Ishikawa (cell line): ENCODE measurements at regions not wholly inside any gene's neighbourhood (a gene's known extent, or its start where the extent isn't known, plus 50 kb on each side); places are given as distances from the start of the nearest gene placed in this dataset.

Experiments
- CEBPB ChIP-seq: IDR thresholded peaks from 2 replicates; pipeline ENCODE4 v1.6.1; 2012
- CREB1 ChIP-seq: IDR thresholded peaks from 2 replicates; pipeline ENCODE4 v1.6.1; 2012; ENCODE audit warnings: low read depth
- EGR1 ChIP-seq: IDR thresholded peaks from 2 replicates; pipeline ENCODE4 v1.6.1; 2012
- EP300 ChIP-seq: IDR thresholded peaks from 2 replicates; pipeline ENCODE4 v1.6.1; 2012; ENCODE audit warnings: borderline replicate concordance
- FOXM1 ChIP-seq: IDR thresholded peaks from 2 replicates; pipeline ENCODE4 v1.6.1; 2012; ENCODE audit warnings: low read depth, borderline replicate concordance
- NFIC ChIP-seq: IDR thresholded peaks from 2 replicates; pipeline ENCODE4 v1.6.1; 2012
- RAD21 ChIP-seq: IDR thresholded peaks from 2 replicates; pipeline ENCODE4 v1.6.1; 2012; ENCODE audit warnings: low read depth
- TAF1 ChIP-seq: IDR thresholded peaks from 2 replicates; pipeline ENCODE4 v1.6.1; 2012; ENCODE audit warnings: low read depth, mild to moderate bottlenecking
- TCF12 ChIP-seq: IDR thresholded peaks from 2 replicates; pipeline ENCODE4 v1.6.1; 2012; ENCODE audit warnings: low read depth
- TEAD4 ChIP-seq: IDR thresholded peaks from 2 replicates; pipeline ENCODE4 v1.6.1; 2012
- YY1 ChIP-seq: IDR thresholded peaks from 2 replicates; pipeline ENCODE4 v1.6.1; 2012; ENCODE audit warnings: low read depth
- ZBTB7A ChIP-seq: IDR thresholded peaks from 2 replicates; pipeline ENCODE4 v1.6.1; 2012; ENCODE audit warnings: low read depth
- TF ChIP-seq, protein P1 (sequence below): IDR thresholded peaks from 2 replicates; pipeline ENCODE4 v1.6.1; 2012
- TF ChIP-seq, protein P2 (sequence below): IDR thresholded peaks from 2 replicates; pipeline ENCODE4 v1.6.1; 2012
- TF ChIP-seq, protein P3 (sequence below): IDR thresholded peaks from 2 replicates; pipeline ENCODE4 v1.6.1; 2012; ENCODE audit warnings: low read depth, mild to moderate bottlenecking

GRCh38 chr10:58027426-58027825 lies 240.3 kb downstream of the IPMK start:
- TF ChIP-seq EGR1 (no peak), TCF12 (no peak), ZBTB7A (no peak), EP300 (no peak), TEAD4 (no peak)

DNA sequence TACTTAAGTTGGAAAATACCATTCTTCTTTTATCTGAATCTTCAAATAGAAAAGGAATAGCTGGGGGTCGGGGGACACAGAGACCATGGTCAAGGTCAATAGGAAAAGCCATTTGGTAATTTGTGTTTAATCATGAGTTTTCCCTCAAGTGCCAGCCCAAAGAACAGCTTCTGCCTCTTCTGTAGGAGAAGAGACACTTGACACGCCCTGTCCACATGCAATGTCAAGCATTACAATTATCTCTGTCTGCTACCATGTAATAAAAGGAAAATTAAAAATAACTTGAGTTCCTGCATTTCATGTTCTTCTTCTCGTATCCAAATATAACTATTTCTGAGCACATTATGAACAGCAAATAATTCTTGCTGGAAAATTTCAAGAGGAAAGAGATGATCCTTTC lies 241.7 kb downstream of the IPMK start:
- no peak for TF ChIP-seq NFIC
- TF ChIP-seq, protein P1, sequence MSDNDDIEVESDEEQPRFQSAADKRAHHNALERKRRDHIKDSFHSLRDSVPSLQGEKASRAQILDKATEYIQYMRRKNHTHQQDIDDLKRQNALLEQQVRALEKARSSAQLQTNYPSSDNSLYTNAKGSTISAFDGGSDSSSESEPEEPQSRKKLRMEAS = no peak
- TF ChIP-seq, protein P2, sequence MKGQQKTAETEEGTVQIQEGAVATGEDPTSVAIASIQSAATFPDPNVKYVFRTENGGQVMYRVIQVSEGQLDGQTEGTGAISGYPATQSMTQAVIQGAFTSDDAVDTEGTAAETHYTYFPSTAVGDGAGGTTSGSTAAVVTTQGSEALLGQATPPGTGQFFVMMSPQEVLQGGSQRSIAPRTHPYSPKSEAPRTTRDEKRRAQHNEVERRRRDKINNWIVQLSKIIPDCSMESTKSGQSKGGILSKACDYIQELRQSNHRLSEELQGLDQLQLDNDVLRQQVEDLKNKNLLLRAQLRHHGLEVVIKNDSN = no peak
- no peak for TF ChIP-seq EGR1
- TF ChIP-seq TEAD4 = no peak
- no peak for TF ChIP-seq RAD21
- no peak for TF ChIP-seq FOXM1
- no peak for TF ChIP-seq CEBPB
- no peak for TF ChIP-seq YY1
- TF ChIP-seq TCF12 = no peak
- TF ChIP-seq EP300 = no peak

DNA sequence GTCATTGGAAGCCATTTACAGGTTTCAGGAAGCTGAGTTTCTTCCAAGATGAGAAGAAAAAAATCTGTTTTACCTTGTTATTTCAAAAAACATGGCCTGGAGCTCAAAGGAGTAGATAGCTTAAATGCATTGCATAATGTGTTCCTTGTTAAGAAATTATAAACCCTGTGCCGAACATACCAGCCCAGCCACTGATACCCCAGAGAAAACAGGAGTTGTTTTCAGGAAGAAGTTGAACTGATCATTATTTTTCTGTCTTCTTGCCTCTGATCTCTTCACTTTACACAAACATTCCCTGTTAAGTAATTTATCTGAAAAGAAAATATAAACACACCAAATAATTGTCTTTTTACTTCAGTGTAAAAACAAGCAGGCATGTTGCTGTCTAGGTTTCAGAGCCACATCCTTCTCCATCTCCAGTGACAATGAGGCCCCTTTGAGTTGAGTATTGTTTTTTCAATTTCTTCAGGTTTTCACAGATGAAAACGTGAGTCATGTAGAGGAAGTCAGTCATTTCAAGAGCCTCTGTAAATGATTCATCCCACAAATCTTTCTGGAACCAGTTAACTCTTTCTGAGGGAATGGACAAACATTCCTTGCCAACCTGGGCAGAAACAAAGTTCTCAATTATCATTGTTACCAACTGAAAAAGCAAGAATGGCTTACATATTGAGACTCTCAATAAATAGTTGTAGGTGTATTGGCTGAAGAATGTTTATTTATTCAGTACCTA lies 244.2 kb downstream of the IPMK start:
- TF ChIP-seq RAD21 = no peak
- TF ChIP-seq, protein P3, sequence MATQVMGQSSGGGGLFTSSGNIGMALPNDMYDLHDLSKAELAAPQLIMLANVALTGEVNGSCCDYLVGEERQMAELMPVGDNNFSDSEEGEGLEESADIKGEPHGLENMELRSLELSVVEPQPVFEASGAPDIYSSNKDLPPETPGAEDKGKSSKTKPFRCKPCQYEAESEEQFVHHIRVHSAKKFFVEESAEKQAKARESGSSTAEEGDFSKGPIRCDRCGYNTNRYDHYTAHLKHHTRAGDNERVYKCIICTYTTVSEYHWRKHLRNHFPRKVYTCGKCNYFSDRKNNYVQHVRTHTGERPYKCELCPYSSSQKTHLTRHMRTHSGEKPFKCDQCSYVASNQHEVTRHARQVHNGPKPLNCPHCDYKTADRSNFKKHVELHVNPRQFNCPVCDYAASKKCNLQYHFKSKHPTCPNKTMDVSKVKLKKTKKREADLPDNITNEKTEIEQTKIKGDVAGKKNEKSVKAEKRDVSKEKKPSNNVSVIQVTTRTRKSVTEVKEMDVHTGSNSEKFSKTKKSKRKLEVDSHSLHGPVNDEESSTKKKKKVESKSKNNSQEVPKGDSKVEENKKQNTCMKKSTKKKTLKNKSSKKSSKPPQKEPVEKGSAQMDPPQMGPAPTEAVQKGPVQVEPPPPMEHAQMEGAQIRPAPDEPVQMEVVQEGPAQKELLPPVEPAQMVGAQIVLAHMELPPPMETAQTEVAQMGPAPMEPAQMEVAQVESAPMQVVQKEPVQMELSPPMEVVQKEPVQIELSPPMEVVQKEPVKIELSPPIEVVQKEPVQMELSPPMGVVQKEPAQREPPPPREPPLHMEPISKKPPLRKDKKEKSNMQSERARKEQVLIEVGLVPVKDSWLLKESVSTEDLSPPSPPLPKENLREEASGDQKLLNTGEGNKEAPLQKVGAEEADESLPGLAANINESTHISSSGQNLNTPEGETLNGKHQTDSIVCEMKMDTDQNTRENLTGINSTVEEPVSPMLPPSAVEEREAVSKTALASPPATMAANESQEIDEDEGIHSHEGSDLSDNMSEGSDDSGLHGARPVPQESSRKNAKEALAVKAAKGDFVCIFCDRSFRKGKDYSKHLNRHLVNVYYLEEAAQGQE = no peak
- TF ChIP-seq, protein P2 = no peak
- TF ChIP-seq TCF12 = no peak
- TF ChIP-seq TAF1 = no peak
- no peak for TF ChIP-seq CREB1
- TF ChIP-seq NFIC = no peak
- TF ChIP-seq, protein P1 = no peak
- TF ChIP-seq FOXM1 = no peak
- no peak for TF ChIP-seq TEAD4
- no peak for TF ChIP-seq CEBPB
- no peak for TF ChIP-seq YY1
- no peak for TF ChIP-seq EGR1
- no peak for TF ChIP-seq EP300
- TF ChIP-seq ZBTB7A = no peak

DNA sequence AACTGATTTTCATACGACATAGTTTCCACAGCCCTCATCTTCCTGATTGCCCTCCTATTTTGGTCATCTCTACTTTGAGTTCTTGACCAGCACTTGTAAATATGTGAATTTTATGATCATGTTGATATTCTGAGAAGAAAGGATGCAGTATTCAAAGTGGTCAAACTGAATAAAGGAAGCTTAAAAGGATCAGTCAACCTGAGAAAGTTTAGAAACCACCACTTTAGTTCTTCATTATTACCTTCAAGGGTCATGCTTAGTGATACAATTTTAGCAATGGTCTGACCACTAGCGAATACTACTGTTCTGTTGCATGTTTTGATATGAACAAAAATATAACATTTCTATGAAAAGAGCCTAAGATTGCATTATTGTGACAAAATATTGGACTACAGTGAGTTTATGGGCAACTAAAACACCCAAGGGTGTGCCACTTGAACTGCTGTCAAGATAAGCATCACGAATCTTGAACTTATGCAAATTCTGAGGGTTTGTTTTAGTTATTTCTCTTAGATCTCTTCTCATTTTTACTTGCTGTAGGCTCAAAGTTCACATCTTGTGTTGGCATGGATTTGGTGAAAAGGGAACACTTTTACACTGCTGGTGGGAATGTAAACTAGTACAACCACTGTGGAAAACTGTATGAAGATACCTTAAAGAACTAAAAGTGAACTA lies 247.7 kb downstream of the IPMK start:
- TF ChIP-seq TCF12 (no peak), CREB1 (no peak), FOXM1 (no peak), EP300 (no peak)
- TF ChIP-seq, protein P1 = no peak

DNA sequence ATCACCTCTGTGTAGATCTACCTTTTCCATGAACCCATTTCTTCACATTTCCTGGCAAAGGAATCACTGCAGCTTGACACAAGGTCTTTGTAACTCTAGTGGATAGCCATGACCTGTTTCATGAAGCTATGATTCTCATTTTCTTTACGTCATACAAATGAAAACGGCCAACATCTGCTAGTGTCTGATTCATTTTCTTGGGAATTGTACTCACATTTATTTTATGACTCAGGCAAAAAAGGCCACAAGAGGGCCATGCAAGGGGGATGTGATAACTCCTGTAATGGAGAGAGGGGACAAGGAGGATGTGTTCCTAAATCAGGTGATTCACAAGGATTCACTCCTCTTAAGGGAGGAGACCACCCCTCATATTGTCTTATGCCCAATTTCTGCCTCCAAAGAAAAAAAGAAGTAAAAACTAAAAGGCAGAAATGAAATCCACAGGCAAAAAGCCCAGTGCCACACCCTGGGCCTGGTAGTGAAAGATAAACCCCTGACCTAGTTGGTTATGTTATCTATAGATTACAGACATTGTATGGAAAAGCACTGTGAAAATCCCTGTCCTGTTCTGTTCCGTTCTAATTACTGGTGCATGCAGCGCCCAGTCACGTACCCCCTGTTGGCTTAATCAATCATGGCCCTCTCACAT lies 249.9 kb downstream of the IPMK start:
- no peak for TF ChIP-seq TEAD4
- TF ChIP-seq, protein P2 = no peak
- TF ChIP-seq TAF1 = no peak

DNA sequence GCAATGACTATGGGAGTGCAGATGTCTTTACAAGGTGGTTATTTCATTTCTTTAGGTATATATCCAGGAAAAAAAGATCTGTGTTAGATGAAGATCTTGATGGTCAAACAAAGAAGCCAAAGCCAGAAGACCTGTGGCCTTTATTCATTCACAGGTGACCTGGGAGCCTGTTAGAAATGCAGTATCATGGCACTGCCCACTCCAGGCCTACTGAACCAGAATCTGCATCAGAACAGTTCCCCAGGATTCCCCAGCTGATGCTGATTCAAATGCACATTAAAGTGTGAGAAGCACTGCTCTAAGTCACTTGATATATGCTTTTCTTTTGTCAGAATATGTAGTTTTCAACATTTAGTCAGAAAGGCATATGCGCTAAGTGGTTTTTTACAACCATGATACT lies 251.1 kb downstream of the IPMK start:
- TF ChIP-seq NFIC = no peak
- TF ChIP-seq, protein P3 = no peak
- TF ChIP-seq, protein P2 = no peak
- TF ChIP-seq, protein P1 = no peak
- no peak for TF ChIP-seq YY1
- no peak for TF ChIP-seq TCF12
- TF ChIP-seq TAF1 = no peak
